ENCODE measurements at regions not wholly inside any gene's neighbourhood (a gene's known extent, or its start where the extent isn't known, plus 50 kb on each side); places are given as distances from the start of the nearest gene placed in this dataset.
A peak's percentile ranks its signal among the peaks of the same experiment; 100 is the strongest.
"Not testable (repeated sequence)": the region's sequence is repeated elsewhere in the genome, so short reads cannot be mapped to it uniquely, and the experiment has no call there.

- DNase-seq, result not testable (repeated sequence)
These were observed 56.2 kb upstream of the CCZ1B start for GRCh38 chr7:6882321-6882721.

- DNase-seq, result not testable (repeated sequence)
These were observed 57.7 kb upstream of the CCZ1B start for GRCh38 chr7:6883756-6884155.

- DNase-seq, result no peak
These were observed 60.1 kb upstream of the CCZ1B start for GRCh38 chr7:6886198-6886597.

- DNase-seq, result not testable (repeated sequence)
These were observed 62.4 kb upstream of the CCZ1B start for GRCh38 chr7:6888267-6889045.

GRCh38 chr7:6889252-6889812, 63.3 kb upstream of the CCZ1B start:
- DNase-seq, result no peak

- DNase-seq, result not testable (repeated sequence)
These were observed 76.0 kb upstream of the CCZ1B start for GRCh38 chr7:6902097-6902518.

GRCh38 chr7:6903289-6903688, 77.2 kb upstream of the CCZ1B start:
- not testable (repeated sequence) for DNase-seq

- DNase-seq, result not testable (repeated sequence)
These were observed 77.7 kb upstream of the CCZ1B start for GRCh38 chr7:6903792-6904191.

GRCh38 chr7:6917258-6917657, 91.2 kb upstream of the CCZ1B start:
- peak; percentile 77 for DNase-seq

- DNase-seq, result not testable (repeated sequence)
These were observed 93.1 kb upstream of the CCZ1B start for GRCh38 chr7:6919169-6919568.

- DNase-seq, result not testable (repeated sequence)
These were observed 98.4 kb upstream of the CCZ1B start for GRCh38 chr7:6924523-6924922.

GRCh38 chr7:6926193-6927174, 100.4 kb upstream of the CCZ1B start:
- not testable (repeated sequence) for DNase-seq

GRCh38 chr7:6927643-6928042, 101.6 kb upstream of the CCZ1B start:
- not testable (repeated sequence) for DNase-seq

- not testable (repeated sequence) for DNase-seq
These were observed 103.5 kb upstream of the CCZ1B start for GRCh38 chr7:6929588-6929987.

- not testable (repeated sequence) for DNase-seq
These were observed 104.1 kb upstream of the CCZ1B start for GRCh38 chr7:6930081-6930635.

- DNase-seq, result not testable (repeated sequence)
These were observed 104.7 kb upstream of the CCZ1B start for GRCh38 chr7:6930787-6931186.

- DNase-seq, result not testable (repeated sequence)
These were observed 105.4 kb upstream of the CCZ1B start for GRCh38 chr7:6931456-6931855.

- DNase-seq, result not testable (repeated sequence)
These were observed 108.0 kb upstream of the CCZ1B start for GRCh38 chr7:6933954-6934632.

- DNase-seq, result no peak
These were observed 108.9 kb upstream of the CCZ1B start for GRCh38 chr7:6934981-6935380.

GRCh38 chr7:6936626-6937025, 110.6 kb upstream of the CCZ1B start:
- DNase-seq, result not testable (repeated sequence)

GRCh38 chr7:6937746-6938145, 111.7 kb upstream of the CCZ1B start:
- DNase-seq, result not testable (repeated sequence)

GRCh38 chr7:6938284-6938683, 112.2 kb upstream of the CCZ1B start:
- DNase-seq, result not testable (repeated sequence)

Measured in NCI-H1105 treated with DMSO at 0.1 percent for 48 hours (cell line).